ENCODE measurements at regions not wholly inside any gene's neighbourhood (a gene's known extent, or its start where the extent isn't known, plus 50 kb on each side); places are given as distances from the start of the nearest gene placed in this dataset.
"Not testable (repeated sequence)": the region's sequence is repeated elsewhere in the genome, so short reads cannot be mapped to it uniquely, and the experiment has no call there.

GRCh38 chr9:108775901-108776306 is 79.9 kb downstream of the ACTL7B start:
- no peak overlapping the region for H3K4me3 ChIP-seq (ENCODE audit: low read length, poor library complexity, severe bottlenecking)
- no peak overlapping the region for H2AFZ ChIP-seq (ENCODE audit: low read length)
- H3K9ac ChIP-seq (ENCODE audit: low read depth, low read length, poor library complexity, severe bottlenecking) = no peak overlapping the region
- no peaks in the 10 kb centered on the region for H3K27me3 ChIP-seq (ENCODE audit: insufficient read depth, low read length, poor library complexity, severe bottlenecking)
- H3K9me2 ChIP-seq (replicated peaks; ENCODE audit: low read depth, low read length) = no peaks in the 10 kb centered on the region
- no peak for TF ChIP-seq CTCF (conservative IDR thresholded peaks at IDR 0.05; ENCODE audit: low read length)
- no peak for TF ChIP-seq EZH2phosphoT487 (IDR thresholded peaks at IDR 0.05; ENCODE audit: borderline replicate concordance)
- H3K9me3 ChIP-seq (ENCODE audit: insufficient read depth, low read depth, low read length) = no peaks in the 10 kb centered on the region
- H3K36me3 ChIP-seq (ENCODE audit: insufficient read depth, low read length) = no peaks in the 10 kb centered on the region
- H3K4me2 ChIP-seq (ENCODE audit: low read depth, low read length, poor library complexity, severe bottlenecking) = no peak overlapping the region
- no peaks in the 10 kb centered on the region for H3K4me1 ChIP-seq (ENCODE audit: insufficient read depth, low read length, poor library complexity, severe bottlenecking)
- H4K20me1 ChIP-seq (ENCODE audit: insufficient read depth, low read length, poor library complexity, severe bottlenecking) = no peaks in the 10 kb centered on the region
- H3K79me2 ChIP-seq (ENCODE audit: insufficient read depth, low read length) = no peaks in the 10 kb centered on the region
- no peaks in the 10 kb centered on the region for H3F3A ChIP-seq (ENCODE audit: low read depth)

GRCh38 chr9:108774088-108774487 is 81.7 kb downstream of the ACTL7B start:
- H3K9me3 ChIP-seq (ENCODE audit: insufficient read depth, low read depth, low read length); H3K27me3 ChIP-seq (ENCODE audit: insufficient read depth, low read length, poor library complexity, severe bottlenecking); H3K4me3 ChIP-seq (ENCODE audit: low read length, poor library complexity, severe bottlenecking); H3K9ac ChIP-seq (ENCODE audit: low read depth, low read length, poor library complexity, severe bottlenecking); H4K20me1 ChIP-seq (ENCODE audit: insufficient read depth, low read length, poor library complexity, severe bottlenecking); H3K79me2 ChIP-seq (ENCODE audit: insufficient read depth, low read length); H3K4me1 ChIP-seq (ENCODE audit: insufficient read depth, low read length, poor library complexity, severe bottlenecking); H3K4me2 ChIP-seq (ENCODE audit: low read depth, low read length, poor library complexity, severe bottlenecking); H3K36me3 ChIP-seq (ENCODE audit: insufficient read depth, low read length); H3K9me2 ChIP-seq (replicated peaks; ENCODE audit: low read depth, low read length); H3F3A ChIP-seq (ENCODE audit: low read depth); H2AFZ ChIP-seq (ENCODE audit: low read length): not testable (repeated sequence)

GRCh38 chr9:108772301-108772894 is 83.4 kb downstream of the ACTL7B start:
- Histone ChIP-seq H3F3A (ENCODE audit: low read depth) (no peaks in the 10 kb centered on the region), H3K9me3 (ENCODE audit: insufficient read depth, low read depth, low read length) (peaks cover 5% of the 10 kb centered on the region; the same call in 1 of the 2 replicates), H3K4me1 (ENCODE audit: insufficient read depth, low read length, poor library complexity, severe bottlenecking) (no peaks in the 10 kb centered on the region), H2AFZ (ENCODE audit: low read length) (no peak overlapping the region), H3K27me3 (ENCODE audit: insufficient read depth, low read length, poor library complexity, severe bottlenecking) (no peaks in the 10 kb centered on the region), H3K9ac (ENCODE audit: low read depth, low read length, poor library complexity, severe bottlenecking) (no peak overlapping the region), H3K9me2 (replicated peaks; ENCODE audit: low read depth, low read length) (no peaks in the 10 kb centered on the region), H3K4me3 (ENCODE audit: low read length, poor library complexity, severe bottlenecking) (no peak overlapping the region), H4K20me1 (ENCODE audit: insufficient read depth, low read length, poor library complexity, severe bottlenecking) (no peaks in the 10 kb centered on the region), H3K4me2 (ENCODE audit: low read depth, low read length, poor library complexity, severe bottlenecking) (no peak overlapping the region), H3K36me3 (ENCODE audit: insufficient read depth, low read length) (no peaks in the 10 kb centered on the region), H3K79me2 (ENCODE audit: insufficient read depth, low read length) (no peaks in the 10 kb centered on the region)
- TF ChIP-seq CTCF (conservative IDR thresholded peaks at IDR 0.05; ENCODE audit: low read length) = no peak
- no peak for TF ChIP-seq EZH2phosphoT487 (IDR thresholded peaks at IDR 0.05; ENCODE audit: borderline replicate concordance)

- no peak overlapping the region for H3K4me2 ChIP-seq (ENCODE audit: low read depth, low read length, poor library complexity, severe bottlenecking)
- H3K4me3 ChIP-seq (ENCODE audit: low read length, poor library complexity, severe bottlenecking) = no peak overlapping the region
- H3K9me3 ChIP-seq (ENCODE audit: insufficient read depth, low read depth, low read length) = peaks cover 5% of the 10 kb centered on the region; the same call in 1 of the 2 replicates
- no peaks in the 10 kb centered on the region for H4K20me1 ChIP-seq (ENCODE audit: insufficient read depth, low read length, poor library complexity, severe bottlenecking)
- no peaks in the 10 kb centered on the region for H3K79me2 ChIP-seq (ENCODE audit: insufficient read depth, low read length)
- no peaks in the 10 kb centered on the region for H3F3A ChIP-seq (ENCODE audit: low read depth)
- H3K27me3 ChIP-seq (ENCODE audit: insufficient read depth, low read length, poor library complexity, severe bottlenecking) = no peaks in the 10 kb centered on the region
- no peak overlapping the region for H3K9ac ChIP-seq (ENCODE audit: low read depth, low read length, poor library complexity, severe bottlenecking)
- no peak overlapping the region for H2AFZ ChIP-seq (ENCODE audit: low read length)
- no peak for TF ChIP-seq EZH2phosphoT487 (IDR thresholded peaks at IDR 0.05; ENCODE audit: borderline replicate concordance)
- no peak for TF ChIP-seq CTCF (conservative IDR thresholded peaks at IDR 0.05; ENCODE audit: low read length)
- H3K36me3 ChIP-seq (ENCODE audit: insufficient read depth, low read length) = no peaks in the 10 kb centered on the region
- H3K4me1 ChIP-seq (ENCODE audit: insufficient read depth, low read length, poor library complexity, severe bottlenecking) = no peaks in the 10 kb centered on the region
- no peaks in the 10 kb centered on the region for H3K9me2 ChIP-seq (replicated peaks; ENCODE audit: low read depth, low read length)
Observed at GRCh38 chr9:108768744-108769143, 87.0 kb downstream of the ACTL7B start.

All from Loucy (cell line).